Subcutaneous abdominal adipose tissue (tissue), 5 donors: ENCODE measurements at regions not wholly inside any gene's neighbourhood (a gene's known extent, or its start where the extent isn't known, plus 50 kb on each side); places are given as distances from the start of the nearest gene placed in this dataset.

Experiments
- H3K27ac ChIP-seq: one replicate; pipeline ENCODE4 v1.7.0; 2013; ENCODE audit warnings: low read depth, mild to moderate bottlenecking, inconsistent platforms, low read length, moderate library complexity
- H3K27me3 ChIP-seq, 5 donors: one replicate each; pipeline ENCODE4 v1.7.0; 2013; ENCODE audit warnings: low read length in 5 of 5, inconsistent platforms in 1 of 5; ENCODE audit not compliant: control insufficient read depth in 5 of 5, insufficient read depth in 4 of 5
- H3K36me3 ChIP-seq, 5 donors: one replicate each; pipeline ENCODE4 v1.7.0; 2013; ENCODE audit warnings: low read length in 5 of 5; ENCODE audit not compliant: control insufficient read depth in 5 of 5, insufficient read depth in 5 of 5
- H3K4me1 ChIP-seq, 5 donors: one replicate each; pipeline ENCODE4 v1.7.0; 2013; ENCODE audit warnings: low read length in 5 of 5, mild to moderate bottlenecking in 3 of 5, moderate library complexity in 1 of 5; ENCODE audit not compliant: control insufficient read depth in 5 of 5, insufficient read depth in 5 of 5
- H3K4me3 ChIP-seq, 5 donors: one replicate each; pipeline ENCODE4 v1.7.0; 2013; ENCODE audit warnings: low read length in 5 of 5, low read depth in 1 of 5
- H3K9ac ChIP-seq, 5 donors: one replicate each; pipeline ENCODE4 v1.7.0; 2013; ENCODE audit warnings: low read length in 5 of 5, mild to moderate bottlenecking in 4 of 5, moderate library complexity in 3 of 5
- H3K9me3 ChIP-seq, 5 donors: one replicate each; pipeline ENCODE4 v1.7.0; 2013; ENCODE audit warnings: low read length in 5 of 5; ENCODE audit not compliant: control insufficient read depth in 5 of 5
- donor health status: healthy.
- donor health status: healthy.
- donor health status: healthy.
- donor health status: healthy.
- donor health status: healthy.

- Histone ChIP-seq H3K9ac (no peak overlapping the region), H3K4me3 (no peak overlapping the region), H3K27me3 (no peaks in the 10 kb centered on the region), H3K27ac (no peak overlapping the region), H3K36me3 (no peaks in the 10 kb centered on the region), H3K9me3 (no peaks in the 10 kb centered on the region), H3K4me1 (no peaks in the 10 kb centered on the region)
These were observed 215.3 kb upstream of the FAM174A start for GRCh38 chr5:100319885-100320284.

GRCh38 chr5:100313657-100314056 is 221.5 kb upstream of the FAM174A start:
- Histone ChIP-seq H3K4me3 (no peak overlapping the region), H3K27me3 (no peaks in the 10 kb centered on the region), H3K27ac (no peak overlapping the region), H3K9me3 (no peaks in the 10 kb centered on the region), H3K36me3 (no peaks in the 10 kb centered on the region), H3K9ac (no peak overlapping the region), H3K4me1 (no peaks in the 10 kb centered on the region)

- no peaks in the 10 kb centered on the region for H3K4me1 ChIP-seq
- no peaks in the 10 kb centered on the region for H3K9me3 ChIP-seq
- no peaks in the 10 kb centered on the region for H3K36me3 ChIP-seq
- H3K9ac ChIP-seq, result no peak overlapping the region
- no peak overlapping the region for H3K27ac ChIP-seq
- H3K4me3 ChIP-seq, result no peak overlapping the region
- no peaks in the 10 kb centered on the region for H3K27me3 ChIP-seq
These were observed 223.4 kb upstream of the FAM174A start for GRCh38 chr5:100311806-100312205.

DNA sequence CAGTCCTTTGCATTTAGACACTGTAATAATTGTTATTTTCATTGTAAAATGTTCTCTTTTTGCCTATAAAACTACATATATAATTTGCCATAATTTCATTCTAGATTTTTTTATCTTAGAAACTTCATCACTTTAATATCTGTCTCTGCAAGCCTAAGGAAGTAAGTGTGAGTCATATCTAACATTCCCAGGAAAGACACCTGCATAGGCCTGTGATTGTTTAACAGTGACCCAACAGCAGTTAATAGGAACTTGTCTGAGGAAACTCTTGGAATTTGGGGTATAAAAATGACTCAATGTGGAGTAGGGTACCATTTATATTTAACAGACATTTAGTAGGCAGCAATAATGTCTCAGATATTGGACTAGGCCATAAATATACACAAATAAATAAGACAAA is 229.2 kb upstream of the FAM174A start:
- Histone ChIP-seq H3K9ac (no peak overlapping the region), H3K4me3 (no peak overlapping the region), H3K27ac (no peak overlapping the region), H3K27me3 (no peaks in the 10 kb centered on the region), H3K36me3 (no peaks in the 10 kb centered on the region), H3K4me1 (no peaks in the 10 kb centered on the region), H3K9me3 (no peaks in the 10 kb centered on the region)

DNA sequence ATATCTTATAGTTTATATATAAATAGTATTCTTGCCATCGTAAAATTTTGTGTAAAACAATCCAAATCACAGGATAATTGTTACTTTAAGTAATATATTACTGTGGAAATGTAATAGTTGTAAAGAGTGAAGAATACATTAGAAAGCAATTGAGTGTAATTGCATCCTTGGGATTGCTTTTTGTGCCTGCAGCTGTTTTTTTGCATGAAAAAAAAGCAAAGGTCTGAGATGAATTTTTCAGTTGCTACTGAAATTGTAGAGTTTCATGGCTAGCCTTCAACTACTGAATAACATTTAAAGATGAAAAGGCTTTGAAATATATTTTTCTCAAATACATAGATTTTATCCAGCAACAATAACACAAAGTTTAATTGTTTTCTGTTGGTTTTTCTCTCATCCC is 232.0 kb upstream of the FAM174A start:
- H3K27ac ChIP-seq, result no peak overlapping the region
- H3K27me3 ChIP-seq, result no peaks in the 10 kb centered on the region
- no peak overlapping the region for H3K4me3 ChIP-seq
- no peaks in the 10 kb centered on the region for H3K4me1 ChIP-seq
- H3K9ac ChIP-seq, result no peak overlapping the region
- no peaks in the 10 kb centered on the region for H3K9me3 ChIP-seq
- H3K36me3 ChIP-seq, result no peaks in the 10 kb centered on the region

DNA sequence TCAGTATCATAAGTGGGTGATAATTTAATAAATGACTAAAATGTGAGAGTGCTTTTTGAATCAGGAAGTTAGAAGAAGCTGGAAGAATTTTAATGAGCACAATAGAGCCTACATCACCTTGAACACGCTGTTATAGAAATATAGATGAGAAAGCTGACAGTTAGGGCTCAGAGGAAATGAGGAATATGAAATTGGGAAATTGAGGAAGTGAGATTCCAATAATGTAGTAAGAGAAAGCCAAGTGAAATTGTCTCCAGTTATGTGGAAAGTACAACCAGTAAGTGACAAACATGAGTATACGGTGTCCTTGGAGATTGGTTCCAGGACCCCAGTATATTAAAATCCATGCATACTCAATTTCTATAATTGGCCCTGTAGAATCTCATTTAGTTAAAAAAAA is 235.9 kb upstream of the FAM174A start:
- H3K9me3 ChIP-seq, result no peaks in the 10 kb centered on the region
- no peak overlapping the region for H3K27ac ChIP-seq
- no peaks in the 10 kb centered on the region for H3K4me1 ChIP-seq
- no peak overlapping the region for H3K4me3 ChIP-seq
- H3K27me3 ChIP-seq, result no peaks in the 10 kb centered on the region
- H3K9ac ChIP-seq, result no peak overlapping the region
- no peaks in the 10 kb centered on the region for H3K36me3 ChIP-seq

DNA sequence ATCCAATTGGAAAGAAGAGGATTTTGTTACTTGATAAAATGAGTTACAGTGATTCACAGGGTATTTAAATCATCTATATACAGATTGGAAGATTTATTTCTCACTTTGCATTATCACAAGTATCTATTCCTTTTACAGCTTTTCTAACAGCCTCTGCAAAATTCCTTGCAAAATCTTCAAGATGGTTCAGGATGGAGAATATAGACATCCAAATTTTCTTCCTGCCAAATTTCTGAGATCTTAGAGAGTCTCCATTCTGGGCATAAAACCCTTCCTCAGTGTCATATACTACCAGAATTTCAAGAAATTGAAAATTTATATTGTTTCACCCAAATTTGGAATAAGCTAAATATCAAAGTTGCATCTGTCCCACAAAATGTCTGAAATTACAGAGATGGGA is 259.1 kb upstream of the FAM174A start:
- no peaks in the 10 kb centered on the region for H3K4me1 ChIP-seq
- peaks cover 0 to 2% (median 0%) of the 10 kb centered on the region in 5 donors for H3K9me3 ChIP-seq
- no peak overlapping the region for H3K9ac ChIP-seq
- no peak overlapping the region for H3K27ac ChIP-seq
- H3K27me3 ChIP-seq, result no peaks in the 10 kb centered on the region
- no peaks in the 10 kb centered on the region for H3K36me3 ChIP-seq
- no peak overlapping the region for H3K4me3 ChIP-seq

GRCh38 chr5:100275631-100276030 is 259.5 kb upstream of the FAM174A start:
- Histone ChIP-seq H3K9me3 (peaks cover 0 to 2% (median 0%) of the 10 kb centered on the region in 5 donors), H3K9ac (no peak overlapping the region), H3K4me3 (no peak overlapping the region), H3K4me1 (peaks cover 0 to 1% (median 0%) of the 10 kb centered on the region in 5 donors), H3K36me3 (no peaks in the 10 kb centered on the region), H3K27ac (no peak overlapping the region), H3K27me3 (no peaks in the 10 kb centered on the region)

- H3K27ac ChIP-seq, result no peak overlapping the region
- H3K27me3 ChIP-seq, result no peaks in the 10 kb centered on the region
- no peaks in the 10 kb centered on the region for H3K9me3 ChIP-seq
- peaks cover 0 to 7% (median 0%) of the 10 kb centered on the region in 5 donors for H3K4me1 ChIP-seq
- no peak overlapping the region for H3K4me3 ChIP-seq
- no peak overlapping the region for H3K9ac ChIP-seq
- H3K36me3 ChIP-seq, result no peaks in the 10 kb centered on the region
These were observed 261.2 kb upstream of the FAM174A start for GRCh38 chr5:100273846-100274580.

GRCh38 chr5:100270023-100270771 is 265.0 kb upstream of the FAM174A start:
- Histone ChIP-seq H3K9ac (no peak overlapping the region), H3K27ac (no peak overlapping the region), H3K4me1 (peaks cover 0 to 7% (median 0%) of the 10 kb centered on the region in 5 donors), H3K9me3 (no peaks in the 10 kb centered on the region), H3K4me3 (no peak overlapping the region), H3K36me3 (no peaks in the 10 kb centered on the region), H3K27me3 (no peaks in the 10 kb centered on the region)
